Loucy (cell line): ENCODE measurements at regions not wholly inside any gene's neighbourhood (a gene's known extent, or its start where the extent isn't known, plus 50 kb on each side); places are given as distances from the start of the nearest gene placed in this dataset.

Experiments
- H2AFZ ChIP-seq: fragments of 200-600 bp; sonication (generic); 2 replicates; pipeline ENCODE4 v1.6.0; 2016; ENCODE audit warnings: antibody characterized with exemption, mild to moderate bottlenecking, low read length, moderate library complexity
- H3F3A ChIP-seq: fragments of 200-600 bp; 2 replicates; pipeline ENCODE4 v1.6.0; 2016; ENCODE audit warnings: antibody characterized with exemption, low read depth, mild to moderate bottlenecking
- H3K27me3 ChIP-seq: fragments of 200-600 bp; sonication (generic); 2 replicates; pipeline ENCODE4 v1.6.1; 2014; ENCODE audit warnings: low read length, mild to moderate bottlenecking; ENCODE audit not compliant: insufficient read depth, poor library complexity, severe bottlenecking
- H3K36me3 ChIP-seq: fragments of 200-600 bp; sonication (generic); 2 replicates; pipeline ENCODE4 v1.6.1; 2016; ENCODE audit warnings: low read length; ENCODE audit not compliant: insufficient read depth
- H3K4me1 ChIP-seq: fragments of 200-600 bp; sonication (generic); 2 replicates; pipeline ENCODE4 v1.5.1; 2014; ENCODE audit warnings: low read length, mild to moderate bottlenecking; ENCODE audit not compliant: insufficient read depth, poor library complexity, severe bottlenecking
- H3K4me2 ChIP-seq: fragments of 200-600 bp; sonication (generic); 2 replicates; pipeline ENCODE4 v1.6.0; 2014; ENCODE audit warnings: antibody characterized with exemption, low read length, low read depth, mild to moderate bottlenecking; ENCODE audit not compliant: poor library complexity, severe bottlenecking
- H3K4me3 ChIP-seq: fragments of 200-600 bp; sonication (generic); 2 replicates; pipeline ENCODE4 v1.5.1; 2014; ENCODE audit warnings: low read length, mild to moderate bottlenecking, mixed read lengths; ENCODE audit not compliant: poor library complexity, severe bottlenecking
- H3K79me2 ChIP-seq: fragments of 200-600 bp; sonication (generic); 2 replicates; pipeline ENCODE4 v1.6.1; 2014; ENCODE audit warnings: low read length; ENCODE audit not compliant: insufficient read depth
- H3K9ac ChIP-seq: fragments of 200-600 bp; sonication (generic); 2 replicates; pipeline ENCODE4 v1.6.0; 2014; ENCODE audit warnings: mild to moderate bottlenecking, low read depth, low read length, moderate library complexity; ENCODE audit not compliant: poor library complexity, severe bottlenecking
- H3K9me2 ChIP-seq: fragments of 200-600 bp; sonication (generic); replicated peaks from 2 replicates; pipeline ENCODE4 v1.6.1; 2016; ENCODE audit warnings: low read depth, low read length, mixed read lengths
- H3K9me3 ChIP-seq: fragments of 200-600 bp; sonication (generic); 2 replicates; pipeline ENCODE4 v1.6.1; 2014; ENCODE audit warnings: mild to moderate bottlenecking, antibody characterized with exemption, low read length, low read depth; ENCODE audit not compliant: insufficient read depth
- H4K20me1 ChIP-seq: fragments of 200-600 bp; sonication (generic); 2 replicates; pipeline ENCODE4 v1.6.0; 2014; ENCODE audit warnings: antibody characterized with exemption, low read length, mild to moderate bottlenecking; ENCODE audit not compliant: insufficient read depth, poor library complexity, severe bottlenecking
- CTCF ChIP-seq: fragments of 200-600 bp; sonication (generic); conservative IDR thresholded peaks from 2 replicates; pipeline ENCODE4 v1.5.1; 2014; ENCODE audit warnings: mild to moderate bottlenecking, antibody characterized with exemption, low read length
- EZH2phosphoT487 ChIP-seq: fragments of 200-600 bp; IDR thresholded peaks from 2 replicates; pipeline ENCODE4 v1.6.1; 2018; ENCODE audit warnings: antibody characterized with exemption, mild to moderate bottlenecking, moderate library complexity, borderline replicate concordance

DNA sequence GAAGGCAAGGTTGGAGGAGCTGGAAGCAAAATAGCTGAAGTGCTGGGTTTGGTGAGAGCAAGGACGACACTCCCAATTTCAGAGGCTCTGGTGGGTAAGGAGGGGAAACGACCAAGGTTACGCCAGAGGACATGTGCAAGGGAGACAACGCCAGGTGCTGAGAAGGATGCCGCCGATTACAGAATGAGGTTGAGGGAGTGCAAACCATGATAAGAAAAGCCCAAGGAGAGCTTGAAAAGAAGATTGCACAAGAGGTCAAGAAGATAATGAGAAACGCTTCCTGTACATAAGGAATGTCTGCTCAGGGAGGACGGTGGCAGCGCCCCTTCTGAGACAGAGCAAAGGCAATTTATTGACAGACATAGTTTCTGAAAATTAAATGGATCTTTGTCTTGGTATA lies 382.0 kb upstream of the PROX1 start:
- no peaks in the 10 kb centered on the region for H3F3A ChIP-seq
- no peaks in the 10 kb centered on the region for H3K4me1 ChIP-seq
- H3K4me2 ChIP-seq, result no peak overlapping the region
- no peak overlapping the region for H2AFZ ChIP-seq
- H3K79me2 ChIP-seq, result no peaks in the 10 kb centered on the region
- no peaks in the 10 kb centered on the region for H4K20me1 ChIP-seq
- no peaks in the 10 kb centered on the region for H3K9me2 ChIP-seq
- no peak overlapping the region for H3K9ac ChIP-seq
- no peak overlapping the region for H3K4me3 ChIP-seq
- TF ChIP-seq CTCF (no peak), EZH2phosphoT487 (no peak)
- no peaks in the 10 kb centered on the region for H3K9me3 ChIP-seq
- H3K27me3 ChIP-seq, result no peaks in the 10 kb centered on the region
- no peaks in the 10 kb centered on the region for H3K36me3 ChIP-seq

GRCh38 chr1:213606252-213606820 lies 381.4 kb upstream of the PROX1 start:
- H2AFZ ChIP-seq, result no peak overlapping the region
- H3K4me3 ChIP-seq, result no peak overlapping the region
- H3K4me1 ChIP-seq, result no peaks in the 10 kb centered on the region
- no peaks in the 10 kb centered on the region for H3K9me2 ChIP-seq
- no peaks in the 10 kb centered on the region for H3F3A ChIP-seq
- no peaks in the 10 kb centered on the region for H3K36me3 ChIP-seq
- H3K27me3 ChIP-seq, result no peaks in the 10 kb centered on the region
- TF ChIP-seq EZH2phosphoT487, result no peak
- TF ChIP-seq CTCF, result no peak
- H3K79me2 ChIP-seq, result no peaks in the 10 kb centered on the region
- H3K9ac ChIP-seq, result no peak overlapping the region
- H4K20me1 ChIP-seq, result no peaks in the 10 kb centered on the region
- no peak overlapping the region for H3K4me2 ChIP-seq
- H3K9me3 ChIP-seq, result no peaks in the 10 kb centered on the region

GRCh38 chr1:213613549-213613948 lies 374.2 kb upstream of the PROX1 start:
- no peaks in the 10 kb centered on the region for H3K79me2 ChIP-seq
- no peak overlapping the region for H3K9ac ChIP-seq
- TF ChIP-seq CTCF (no peak), EZH2phosphoT487 (no peak)
- H3K4me2 ChIP-seq, result no peak overlapping the region
- no peaks in the 10 kb centered on the region for H3K9me2 ChIP-seq
- H3F3A ChIP-seq, result no peaks in the 10 kb centered on the region
- no peaks in the 10 kb centered on the region for H3K4me1 ChIP-seq
- H2AFZ ChIP-seq, result no peak overlapping the region
- no peaks in the 10 kb centered on the region for H3K9me3 ChIP-seq
- no peak overlapping the region for H3K4me3 ChIP-seq
- no peaks in the 10 kb centered on the region for H4K20me1 ChIP-seq
- no peaks in the 10 kb centered on the region for H3K36me3 ChIP-seq
- H3K27me3 ChIP-seq, result no peaks in the 10 kb centered on the region
